IMR-90 (cell line): ENCODE measurements at regions not wholly inside any gene's neighbourhood (a gene's known extent, or its start where the extent isn't known, plus 50 kb on each side); places are given as distances from the start of the nearest gene placed in this dataset.

ENCODE experiments used
- ATAC-seq: fragments of 200-7000 bp; cut with Tn5 transposase; 2 replicates; pipeline ENCODE4 v1.9.1; 2020; ENCODE audit warnings: low read depth, mild to moderate bottlenecking, moderate library complexity
- BruUV-seq: library from RNA; stranded (reverse); fragments of 400-500 nt; replicated peaks from 2 replicates; lab custom pipeline; 2021; lab: Mats Ljungman, UMichigan
- CTCF ChIA-PET: fragments of 300-600 bp; formaldehyde crosslinking; extraction: SDS; loops from one replicate; lab custom pipeline; 2021; ENCODE audit warnings: antibody characterized with exemption; lab: Yijun Ruan, JAX
- POLR2A ChIA-PET: fragments of 300-600 bp; sonication (Branson Sonifier 250); formaldehyde crosslinking; loops from one replicate; lab custom pipeline; 2022; ENCODE audit warnings: antibody characterized with exemption; ENCODE audit not compliant: unreplicated experiment; lab: Charles Lee
- DNase-seq: peaks from one replicate; pipeline ENCODE4 v3.0.0; 2013
- H2AFZ ChIP-seq: replicated peaks from 2 replicates; pipeline ENCODE3; 2013; ENCODE audit warnings: low read length, mild to moderate bottlenecking; ENCODE audit not compliant: poor library complexity
- H2AK5ac ChIP-seq: 2 replicates; pipeline ENCODE4 v1.6.1; 2013; ENCODE audit warnings: low read depth, low read length, inconsistent platforms
- H2AK9ac ChIP-seq: replicated peaks from 2 replicates; pipeline ENCODE3; 2013; ENCODE audit warnings: mild to moderate bottlenecking, low read depth, low read length, moderate library complexity; ENCODE audit not compliant: poor library complexity
- H2BK120ac ChIP-seq: 2 replicates; pipeline ENCODE4 v1.6.1; 2013; ENCODE audit warnings: low read depth, low read length, inconsistent platforms
- H2BK15ac ChIP-seq: 3 replicates; pipeline ENCODE4 v1.6.1; 2013; ENCODE audit warnings: low read depth, low read length, inconsistent platforms
- H2BK20ac ChIP-seq: 2 replicates; pipeline ENCODE4 v1.6.1; 2013; ENCODE audit warnings: low read depth, mild to moderate bottlenecking, inconsistent platforms, low read length, moderate library complexity
- H2BK5ac ChIP-seq: 2 replicates; pipeline ENCODE4 v1.6.1; 2013; ENCODE audit warnings: mild to moderate bottlenecking, low read depth, low read length, inconsistent platforms; ENCODE audit not compliant: poor library complexity, severe bottlenecking
- H3K14ac ChIP-seq: replicated peaks from 2 replicates; pipeline ENCODE4 v1.6.1; 2013; ENCODE audit warnings: low read depth, low read length, inconsistent platforms
- H3K18ac ChIP-seq: 2 replicates; pipeline ENCODE4 v1.6.1; 2013; ENCODE audit warnings: low read depth, low read length, control low read depth
- H3K23ac ChIP-seq: 2 replicates; pipeline ENCODE4 v1.6.1; 2013; ENCODE audit warnings: low read depth, low read length, inconsistent platforms
- H3K27ac ChIP-seq: 2 replicates; pipeline ENCODE4 v1.5.1; 2013; ENCODE audit warnings: mild to moderate bottlenecking, control low read depth, low read length; ENCODE audit not compliant: insufficient read depth
- H3K27me3 ChIP-seq: 2 replicates; pipeline ENCODE4 v1.6.1; 2013; ENCODE audit warnings: low read length; ENCODE audit not compliant: control insufficient read depth, insufficient read depth
- H3K36me3 ChIP-seq: 2 replicates; pipeline ENCODE4 v1.6.1; 2013; ENCODE audit warnings: low read length, mixed read lengths; ENCODE audit not compliant: control insufficient read depth, insufficient read depth
- H3K4ac ChIP-seq: 2 replicates; pipeline ENCODE4 v1.6.1; 2013; ENCODE audit warnings: low read depth, low read length, inconsistent platforms
- H3K4me1 ChIP-seq: 2 replicates; pipeline ENCODE4 v1.6.1; 2013; ENCODE audit warnings: low read length, mixed read lengths; ENCODE audit not compliant: control insufficient read depth, insufficient read depth
- H3K4me2 ChIP-seq: 2 replicates; pipeline ENCODE4 v1.6.1; 2013; ENCODE audit warnings: low read depth, mild to moderate bottlenecking, control low read depth, low read length, moderate library complexity
- H3K4me3 ChIP-seq: 2 replicates; pipeline ENCODE4 v1.5.1; 2013; ENCODE audit warnings: low read depth, mild to moderate bottlenecking, control low read depth, low read length, moderate library complexity; ENCODE audit not compliant: insufficient read depth
- H3K56ac ChIP-seq: 2 replicates; pipeline ENCODE4 v1.6.1; 2013; ENCODE audit warnings: low read length, inconsistent platforms; ENCODE audit not compliant: insufficient read depth; ENCODE audit errors: extremely low read depth
- H3K79me1 ChIP-seq, 2 experiments: 2 replicates each; pipeline ENCODE4 v1.6.1; 2013; ENCODE audit warnings: low read length in 2 of 2, inconsistent platforms in 1 of 2, low read depth in 1 of 2
- H3K9ac ChIP-seq: 2 replicates; pipeline ENCODE4 v1.6.1; 2013; ENCODE audit warnings: low read depth, low read length, control low read depth
- H3K9me1 ChIP-seq: 2 replicates; pipeline ENCODE4 v1.6.1; 2013; ENCODE audit warnings: low read length, inconsistent platforms; ENCODE audit not compliant: insufficient read depth
- H3K9me3 ChIP-seq: 2 replicates; pipeline ENCODE4 v1.6.1; 2013; ENCODE audit warnings: low read length; ENCODE audit not compliant: control insufficient read depth, insufficient read depth
- H4K20me1 ChIP-seq: 2 replicates; pipeline ENCODE4 v1.6.1; 2013; ENCODE audit warnings: low read length, inconsistent platforms; ENCODE audit not compliant: insufficient read depth
- H4K5ac ChIP-seq: 2 replicates; pipeline ENCODE4 v1.6.1; 2013; ENCODE audit warnings: mild to moderate bottlenecking, low read depth, low read length, control low read depth
- H4K8ac ChIP-seq, 2 experiments: 2 replicates each; pipeline ENCODE4 v1.6.1; 2013; ENCODE audit warnings: low read depth in 2 of 2, low read length in 2 of 2, control low read depth in 1 of 2, inconsistent platforms in 1 of 2
- H4K91ac ChIP-seq: 2 replicates; pipeline ENCODE4 v1.6.1; 2013; ENCODE audit warnings: low read depth, low read length, inconsistent platforms; ENCODE audit not compliant: insufficient read depth
- BHLHE40 ChIP-seq: fragments of 150-350 bp; IDR thresholded peaks from 2 replicates; pipeline ENCODE4 v1.6.1; 2016; ENCODE audit warnings: mild to moderate bottlenecking, low read depth, low read length
- FOS ChIP-seq: fragments of 150-350 bp; IDR thresholded peaks from 2 replicates; pipeline ENCODE4 v1.6.1; 2016; ENCODE audit warnings: low read depth, low read length
- MAFK ChIP-seq: IDR thresholded peaks from 2 replicates; pipeline ENCODE4 v1.6.1; 2012; ENCODE audit warnings: low read depth, low read length, improper control_type of control experiment
- MAZ ChIP-seq: IDR thresholded peaks from 2 replicates; pipeline ENCODE4 v1.6.1; 2012; ENCODE audit warnings: low read depth, mild to moderate bottlenecking, low read length, improper control_type of control experiment, moderate library complexity, borderline replicate concordance
- MXI1 ChIP-seq: IDR thresholded peaks from 2 replicates; pipeline ENCODE4 v1.6.1; 2012; ENCODE audit warnings: low read depth, mild to moderate bottlenecking, low read length, moderate library complexity, borderline replicate concordance
- RCOR1 ChIP-seq: IDR thresholded peaks from 2 replicates; pipeline ENCODE4 v1.6.1; 2012; ENCODE audit warnings: mild to moderate bottlenecking, low read length, improper control_type of control experiment; ENCODE audit not compliant: insufficient replicate concordance
- RFX5 ChIP-seq: IDR thresholded peaks from 2 replicates; pipeline ENCODE4 v1.8.0; 2012; ENCODE audit warnings: low read depth, mild to moderate bottlenecking, low read length, moderate library complexity
- SMC3 ChIP-seq: fragments of 150-350 bp; IDR thresholded peaks from 2 replicates; pipeline ENCODE4 v1.6.1; 2016; ENCODE audit warnings: low read depth, mild to moderate bottlenecking, antibody characterized with exemption, low read length, moderate library complexity
- dilution Hi-C: fragments of 300-500 bp; cut with HindIII; formaldehyde crosslinking; loops from one replicate; pipeline ENCODE4 v1.14.3; 2018; ENCODE audit warnings: low sequenced_read_pairs; ENCODE audit not compliant: unreplicated experiment
- in situ Hi-C: fragments of 300-500 bp; cut with MboI; formaldehyde crosslinking; loops from 3 replicates; pipeline ENCODE4 v1.14.3; 2019; ENCODE audit warnings: low sequenced_read_pairs, inconsistent platforms, mixed read lengths
- intact Hi-C: fragments of 100-400 bp; cut with micrococcal nuclease; formaldehyde crosslinking; loops from 2 replicates; pipeline ENCODE4 v1.10.0; 2022
- TF ChIP-seq, protein P1 (sequence below): conservative IDR thresholded peaks from 2 replicates; pipeline ENCODE4 v1.5.1; 2012; ENCODE audit warnings: mild to moderate bottlenecking, low read depth, low read length, improper control_type of control experiment

DNA sequence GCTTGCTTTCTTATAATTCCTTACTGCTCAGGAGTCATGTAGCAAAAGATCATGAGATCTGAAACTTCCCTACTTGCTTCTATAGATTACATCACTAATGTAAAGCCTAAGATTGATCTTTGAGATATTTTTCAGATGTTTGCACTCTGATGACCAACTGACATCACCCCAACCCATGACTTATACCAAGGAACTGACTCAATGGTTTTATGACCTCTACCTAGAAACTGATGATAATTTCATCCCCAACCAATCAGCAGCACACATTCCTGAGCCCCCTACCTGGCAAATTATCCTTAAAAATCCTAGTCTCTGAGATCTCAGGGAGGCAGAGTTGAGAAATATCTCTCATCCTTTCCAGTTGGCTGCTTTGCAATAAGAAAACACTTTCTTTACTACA lies 122.3 kb upstream of the CAMK1G start:
- Histone ChIP-seq H3K4me2 (no peak overlapping the region), H3K9me3 (no peaks in the 10 kb centered on the region), H4K91ac (no peak overlapping the region), H3K9ac (no peak overlapping the region), H3K27me3 (no peaks in the 10 kb centered on the region), H3K9me1 (no peaks in the 10 kb centered on the region), H2BK20ac (no peak overlapping the region), H2AK9ac (no peak overlapping the region), H3K4me1 (no peaks in the 10 kb centered on the region), H3K36me3 (no peaks in the 10 kb centered on the region), H4K8ac (no peak overlapping the region), H2AFZ (no peak overlapping the region), H2BK5ac (no peak overlapping the region), H2BK15ac (no peak overlapping the region), H3K56ac (no peak overlapping the region), H3K14ac (no peak overlapping the region), H4K5ac (no peak overlapping the region), H3K27ac (no peak overlapping the region), H2BK120ac (no peak overlapping the region), H4K20me1 (no peaks in the 10 kb centered on the region), H3K23ac (no peak overlapping the region), H2AK5ac (no peak overlapping the region), H3K79me1 (no peaks in the 10 kb centered on the region), H3K4ac (no peak overlapping the region), H3K18ac (no peak overlapping the region), H3K4me3 (no peak overlapping the region)
- ATAC-seq (no peak), DNase-seq (no peak)
- no TSS peak for BruUV-seq
- dilution Hi-C loops: no loop called here
- POLR2A ChIA-PET: no interaction called here
- CTCF ChIA-PET: no interaction called here
- in situ Hi-C loops: no loop called here
- intact Hi-C loops: no loop called here
- TF ChIP-seq RCOR1 (no peak), FOS (no peak), MAZ (no peak), MXI1 (no peak), RFX5 (no peak), SMC3 (no peak), BHLHE40 (no peak), MAFK (no peak)
- TF ChIP-seq, protein P1, sequence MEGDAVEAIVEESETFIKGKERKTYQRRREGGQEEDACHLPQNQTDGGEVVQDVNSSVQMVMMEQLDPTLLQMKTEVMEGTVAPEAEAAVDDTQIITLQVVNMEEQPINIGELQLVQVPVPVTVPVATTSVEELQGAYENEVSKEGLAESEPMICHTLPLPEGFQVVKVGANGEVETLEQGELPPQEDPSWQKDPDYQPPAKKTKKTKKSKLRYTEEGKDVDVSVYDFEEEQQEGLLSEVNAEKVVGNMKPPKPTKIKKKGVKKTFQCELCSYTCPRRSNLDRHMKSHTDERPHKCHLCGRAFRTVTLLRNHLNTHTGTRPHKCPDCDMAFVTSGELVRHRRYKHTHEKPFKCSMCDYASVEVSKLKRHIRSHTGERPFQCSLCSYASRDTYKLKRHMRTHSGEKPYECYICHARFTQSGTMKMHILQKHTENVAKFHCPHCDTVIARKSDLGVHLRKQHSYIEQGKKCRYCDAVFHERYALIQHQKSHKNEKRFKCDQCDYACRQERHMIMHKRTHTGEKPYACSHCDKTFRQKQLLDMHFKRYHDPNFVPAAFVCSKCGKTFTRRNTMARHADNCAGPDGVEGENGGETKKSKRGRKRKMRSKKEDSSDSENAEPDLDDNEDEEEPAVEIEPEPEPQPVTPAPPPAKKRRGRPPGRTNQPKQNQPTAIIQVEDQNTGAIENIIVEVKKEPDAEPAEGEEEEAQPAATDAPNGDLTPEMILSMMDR: no peak
